Vagina (tissue), 2 donors: ENCODE measurements at regions not wholly inside any gene's neighbourhood (a gene's known extent, or its start where the extent isn't known, plus 50 kb on each side); places are given as distances from the start of the nearest gene placed in this dataset.

Source experiments
- DNase-seq, 2 donors: peaks; one replicate each; pipeline ENCODE4 v3.0.0-alpha.2; 2017; ENCODE audit errors: extremely low spot score in 2 of 2
- H3K27ac ChIP-seq: fragments of 200-600 bp; sonication (generic); one replicate; pipeline ENCODE4 v1.5.1; 2019
- H3K27me3 ChIP-seq: fragments of 200-600 bp; sonication (generic); one replicate; pipeline ENCODE4 v1.5.1; 2019
- H3K36me3 ChIP-seq, 2 donors: fragments of 200-600 bp; sonication (generic); one replicate each; pipeline ENCODE4 v1.5.1; 2017 to 2019
- H3K4me1 ChIP-seq: fragments of 200-600 bp; sonication (generic); one replicate; pipeline ENCODE4 v1.5.1; 2019
- H3K4me3 ChIP-seq, 2 donors: fragments of 200-600 bp; sonication (generic); 1 replicate in 1 of 2; 2 replicates in 1 of 2; pipeline ENCODE4 v1.5.1; 2016 to 2019
- H3K9me3 ChIP-seq: fragments of 200-600 bp; sonication (generic); one replicate; pipeline ENCODE4 v1.5.1; 2019
- POLR2A ChIP-seq, 2 donors: fragments of 450-650 bp; IDR thresholded peaks; one replicate each; pipeline ENCODE4 v1.6.1; 2017; ENCODE audit warnings: antibody characterized with exemption in 2 of 2, mild to moderate bottlenecking in 2 of 2, moderate library complexity in 2 of 2
- POLR2AphosphoS5 ChIP-seq, 2 donors: sonication (generic); formaldehyde crosslinking; IDR thresholded peaks; one replicate each; pipeline ENCODE4 v1.9.0; 2017; ENCODE audit warnings: antibody characterized with exemption in 2 of 2, mild to moderate bottlenecking in 2 of 2, low read depth in 1 of 2; ENCODE audit not compliant: insufficient read depth in 1 of 2
- intact Hi-C: fragments of 100-400 bp; cut with DNase I; formaldehyde crosslinking; loops from one replicate; pipeline ENCODE4 v1.15.1; 2023
- TF ChIP-seq, protein P1 (sequence below), 3 experiments: fragments of 450-650 bp in 2 of 3; fragments of 200-600 bp in 1 of 3; sonication (generic) in 1 of 3; IDR thresholded peaks; one replicate each; pipeline ENCODE4 v1.5.1; 2017 to 2019; ENCODE audit warnings: antibody characterized with exemption in 3 of 3, mild to moderate bottlenecking in 2 of 3, moderate library complexity in 2 of 3

GRCh38 chr4:137774501-137774900 lies 242.2 kb upstream of the PCDH18 start:
- Histone ChIP-seq H3K36me3 (no peaks in the 10 kb centered on the region), H3K4me1 (no peaks in the 10 kb centered on the region), H3K4me3 (no peak overlapping the region), H3K27me3 (no peaks in the 10 kb centered on the region), H3K27ac (no peak overlapping the region), H3K9me3 (no peaks in the 10 kb centered on the region)
- no peak for DNase-seq
- intact Hi-C loops = no loop called here
- TF ChIP-seq POLR2A (IDR thresholded peaks at IDR 0.05) = no peak
- TF ChIP-seq, protein P1, sequence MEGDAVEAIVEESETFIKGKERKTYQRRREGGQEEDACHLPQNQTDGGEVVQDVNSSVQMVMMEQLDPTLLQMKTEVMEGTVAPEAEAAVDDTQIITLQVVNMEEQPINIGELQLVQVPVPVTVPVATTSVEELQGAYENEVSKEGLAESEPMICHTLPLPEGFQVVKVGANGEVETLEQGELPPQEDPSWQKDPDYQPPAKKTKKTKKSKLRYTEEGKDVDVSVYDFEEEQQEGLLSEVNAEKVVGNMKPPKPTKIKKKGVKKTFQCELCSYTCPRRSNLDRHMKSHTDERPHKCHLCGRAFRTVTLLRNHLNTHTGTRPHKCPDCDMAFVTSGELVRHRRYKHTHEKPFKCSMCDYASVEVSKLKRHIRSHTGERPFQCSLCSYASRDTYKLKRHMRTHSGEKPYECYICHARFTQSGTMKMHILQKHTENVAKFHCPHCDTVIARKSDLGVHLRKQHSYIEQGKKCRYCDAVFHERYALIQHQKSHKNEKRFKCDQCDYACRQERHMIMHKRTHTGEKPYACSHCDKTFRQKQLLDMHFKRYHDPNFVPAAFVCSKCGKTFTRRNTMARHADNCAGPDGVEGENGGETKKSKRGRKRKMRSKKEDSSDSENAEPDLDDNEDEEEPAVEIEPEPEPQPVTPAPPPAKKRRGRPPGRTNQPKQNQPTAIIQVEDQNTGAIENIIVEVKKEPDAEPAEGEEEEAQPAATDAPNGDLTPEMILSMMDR (IDR thresholded peaks at IDR 0.05) = no peak
- TF ChIP-seq POLR2AphosphoS5 (IDR thresholded peaks at IDR 0.05; ENCODE audit: insufficient read depth in 1 of 2, low read depth in 1 of 2) = no peak

DNA sequence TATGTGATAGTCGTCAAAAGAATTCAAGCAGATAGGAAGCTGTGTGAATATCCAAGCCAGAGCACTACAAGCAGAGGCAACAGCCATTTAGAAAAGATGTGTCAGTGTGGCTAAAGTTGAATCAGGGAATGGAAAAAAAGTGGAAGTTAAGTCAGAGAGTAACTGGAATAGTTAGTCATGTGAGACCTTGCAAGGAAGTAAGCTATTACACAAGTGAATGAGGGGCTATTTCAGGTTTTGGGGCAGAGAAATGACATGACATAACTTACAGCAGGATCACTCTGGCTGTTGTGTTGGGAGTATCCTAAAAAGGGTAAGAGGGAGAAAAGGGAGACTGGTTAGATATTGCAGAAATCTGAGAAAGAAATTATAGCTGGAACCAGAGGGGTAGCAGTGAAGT lies 236.6 kb upstream of the PCDH18 start:
- H3K36me3 ChIP-seq = no peaks in the 10 kb centered on the region
- no peak for DNase-seq
- H3K9me3 ChIP-seq = no peaks in the 10 kb centered on the region
- H3K27ac ChIP-seq = no peak overlapping the region
- TF ChIP-seq POLR2AphosphoS5 (IDR thresholded peaks at IDR 0.05; ENCODE audit: insufficient read depth in 1 of 2, low read depth in 1 of 2) = no peak
- H3K4me3 ChIP-seq = no peak overlapping the region
- intact Hi-C loops = no loop called here
- no peaks in the 10 kb centered on the region for H3K27me3 ChIP-seq
- H3K4me1 ChIP-seq = no peaks in the 10 kb centered on the region

DNA sequence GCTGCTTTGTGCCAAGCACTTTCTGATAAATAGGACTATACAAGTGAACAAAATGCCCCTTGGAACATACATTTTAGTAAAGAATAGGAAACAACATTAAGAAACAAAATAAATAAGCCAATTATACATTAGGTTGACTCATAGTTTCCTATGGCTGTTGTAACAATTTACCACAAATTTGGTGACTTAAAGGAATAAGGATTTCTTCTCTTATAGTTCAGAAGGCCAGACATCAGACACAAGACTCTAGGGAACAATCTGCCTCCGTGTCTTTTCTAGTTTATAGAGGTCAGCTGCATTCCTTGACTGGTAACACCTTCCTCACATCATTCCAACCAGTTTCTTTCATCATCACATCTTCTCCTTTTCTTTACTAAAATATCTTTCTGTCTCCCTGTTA lies 235.9 kb upstream of the PCDH18 start:
- DNase-seq = no peak
- H3K27me3 ChIP-seq = no peaks in the 10 kb centered on the region
- H3K27ac ChIP-seq = no peak overlapping the region
- H3K4me1 ChIP-seq = no peaks in the 10 kb centered on the region
- H3K4me3 ChIP-seq = no peak overlapping the region
- no peak for TF ChIP-seq POLR2A (IDR thresholded peaks at IDR 0.05)
- TF ChIP-seq, protein P1 (IDR thresholded peaks at IDR 0.05) = no peak
- no peak for TF ChIP-seq POLR2AphosphoS5 (IDR thresholded peaks at IDR 0.05; ENCODE audit: insufficient read depth in 1 of 2, low read depth in 1 of 2)
- no peaks in the 10 kb centered on the region for H3K36me3 ChIP-seq
- intact Hi-C loops = no loop called here
- H3K9me3 ChIP-seq = no peaks in the 10 kb centered on the region

DNA sequence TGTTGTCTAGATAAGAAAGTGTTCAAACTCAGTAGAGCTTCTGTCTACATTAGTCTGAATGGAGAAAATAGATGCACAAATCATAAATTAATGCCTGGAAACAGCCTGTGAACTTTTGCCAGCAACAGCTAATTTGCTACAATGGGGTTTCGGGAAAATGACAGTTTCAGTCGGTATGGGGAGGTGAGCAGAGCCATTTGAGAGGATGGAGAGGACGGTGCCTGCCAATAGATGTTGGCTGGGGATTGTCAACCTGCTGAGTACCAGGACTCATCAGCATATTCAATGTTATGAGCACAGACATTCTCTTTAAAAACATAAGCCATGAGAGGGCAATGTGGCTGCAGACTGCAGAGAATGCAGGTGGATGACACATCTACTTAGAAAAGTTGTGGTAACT lies 230.3 kb upstream of the PCDH18 start:
- TF ChIP-seq POLR2A (IDR thresholded peaks at IDR 0.05) (no peak), POLR2AphosphoS5 (IDR thresholded peaks at IDR 0.05; ENCODE audit: insufficient read depth in 1 of 2, low read depth in 1 of 2) (no peak)
- TF ChIP-seq, protein P1 (IDR thresholded peaks at IDR 0.05) = no peak
- no peaks in the 10 kb centered on the region for H3K36me3 ChIP-seq
- intact Hi-C loops = no loop called here

GRCh38 chr4:137754652-137755471 lies 222.6 kb upstream of the PCDH18 start:
- Histone ChIP-seq H3K4me1 (no peaks in the 10 kb centered on the region), H3K36me3 (no peaks in the 10 kb centered on the region), H3K27ac (no peak overlapping the region), H3K9me3 (no peaks in the 10 kb centered on the region), H3K27me3 (no peaks in the 10 kb centered on the region), H3K4me3 (no peak overlapping the region)
- intact Hi-C loops = no loop called here
- TF ChIP-seq, protein P1 (IDR thresholded peaks at IDR 0.05) = no peak
- no peak for TF ChIP-seq POLR2AphosphoS5 (IDR thresholded peaks at IDR 0.05; ENCODE audit: insufficient read depth in 1 of 2, low read depth in 1 of 2)
- no peak for TF ChIP-seq POLR2A (IDR thresholded peaks at IDR 0.05)
- DNase-seq = no peak

More for the DNA sequence above, 230.3 kb upstream of the PCDH18 start:
- no peaks in the 10 kb centered on the region for H3K4me1 ChIP-seq
- H3K27me3 ChIP-seq = no peaks in the 10 kb centered on the region
- no peak overlapping the region for H3K4me3 ChIP-seq
- H3K27ac ChIP-seq = no peak overlapping the region
- no peaks in the 10 kb centered on the region for H3K9me3 ChIP-seq
- no peak for DNase-seq
